ENCODE measurements at regions not wholly inside any gene's neighbourhood (a gene's known extent, or its start where the extent isn't known, plus 50 kb on each side); places are given as distances from the start of the nearest gene placed in this dataset.

DNA sequence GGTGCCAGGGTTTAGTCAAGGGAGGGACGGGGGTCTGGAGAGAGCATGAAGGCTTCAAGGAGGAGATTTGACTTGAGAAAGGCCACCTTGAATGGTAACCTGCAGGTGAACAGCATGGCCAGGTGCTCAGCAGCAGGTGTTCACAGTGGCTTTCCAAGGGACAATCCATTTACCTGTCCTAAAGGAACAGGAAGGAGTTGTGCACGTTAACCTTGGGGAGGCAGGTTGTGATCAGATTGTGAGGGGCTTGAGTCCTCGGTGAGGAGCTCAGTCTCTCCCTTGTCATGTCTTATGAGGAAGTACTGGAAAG, 120.1 kb upstream of the ERCC6L2 start:
- intact Hi-C loops (cut with DNase I; ENCODE audit: low total_unique reads), result no loop called here
- Histone ChIP-seq H3K36me3 (no peaks in the 10 kb centered on the region), H3K4me3 (no peak overlapping the region), H3K27ac (peak overlapping the region in 4 of 5 donors; percentile 5 to 75 (median 38)), H3K9me3 (no peaks in the 10 kb centered on the region), H3K4me1 (peaks cover 16 to 53% (median 27%) of the 10 kb centered on the region in 4 donors), H3K27me3 (peaks cover 0 to 10% (median 0%) of the 10 kb centered on the region in 3 donors)
- 59 to 79% (median 72%) methylated on average over 3 of the region's 3 CpGs for WGBS, 5 donors
- no peak for DNase-seq
- TF ChIP-seq, protein P1, sequence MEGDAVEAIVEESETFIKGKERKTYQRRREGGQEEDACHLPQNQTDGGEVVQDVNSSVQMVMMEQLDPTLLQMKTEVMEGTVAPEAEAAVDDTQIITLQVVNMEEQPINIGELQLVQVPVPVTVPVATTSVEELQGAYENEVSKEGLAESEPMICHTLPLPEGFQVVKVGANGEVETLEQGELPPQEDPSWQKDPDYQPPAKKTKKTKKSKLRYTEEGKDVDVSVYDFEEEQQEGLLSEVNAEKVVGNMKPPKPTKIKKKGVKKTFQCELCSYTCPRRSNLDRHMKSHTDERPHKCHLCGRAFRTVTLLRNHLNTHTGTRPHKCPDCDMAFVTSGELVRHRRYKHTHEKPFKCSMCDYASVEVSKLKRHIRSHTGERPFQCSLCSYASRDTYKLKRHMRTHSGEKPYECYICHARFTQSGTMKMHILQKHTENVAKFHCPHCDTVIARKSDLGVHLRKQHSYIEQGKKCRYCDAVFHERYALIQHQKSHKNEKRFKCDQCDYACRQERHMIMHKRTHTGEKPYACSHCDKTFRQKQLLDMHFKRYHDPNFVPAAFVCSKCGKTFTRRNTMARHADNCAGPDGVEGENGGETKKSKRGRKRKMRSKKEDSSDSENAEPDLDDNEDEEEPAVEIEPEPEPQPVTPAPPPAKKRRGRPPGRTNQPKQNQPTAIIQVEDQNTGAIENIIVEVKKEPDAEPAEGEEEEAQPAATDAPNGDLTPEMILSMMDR (IDR thresholded peaks at IDR 0.05), result no peak
- TF ChIP-seq EP300 (IDR thresholded peaks at IDR 0.05) (no peak), POLR2A (IDR thresholded peaks at IDR 0.05) (no peak), POLR2AphosphoS5 (IDR thresholded peaks at IDR 0.05) (no peak)

DNA sequence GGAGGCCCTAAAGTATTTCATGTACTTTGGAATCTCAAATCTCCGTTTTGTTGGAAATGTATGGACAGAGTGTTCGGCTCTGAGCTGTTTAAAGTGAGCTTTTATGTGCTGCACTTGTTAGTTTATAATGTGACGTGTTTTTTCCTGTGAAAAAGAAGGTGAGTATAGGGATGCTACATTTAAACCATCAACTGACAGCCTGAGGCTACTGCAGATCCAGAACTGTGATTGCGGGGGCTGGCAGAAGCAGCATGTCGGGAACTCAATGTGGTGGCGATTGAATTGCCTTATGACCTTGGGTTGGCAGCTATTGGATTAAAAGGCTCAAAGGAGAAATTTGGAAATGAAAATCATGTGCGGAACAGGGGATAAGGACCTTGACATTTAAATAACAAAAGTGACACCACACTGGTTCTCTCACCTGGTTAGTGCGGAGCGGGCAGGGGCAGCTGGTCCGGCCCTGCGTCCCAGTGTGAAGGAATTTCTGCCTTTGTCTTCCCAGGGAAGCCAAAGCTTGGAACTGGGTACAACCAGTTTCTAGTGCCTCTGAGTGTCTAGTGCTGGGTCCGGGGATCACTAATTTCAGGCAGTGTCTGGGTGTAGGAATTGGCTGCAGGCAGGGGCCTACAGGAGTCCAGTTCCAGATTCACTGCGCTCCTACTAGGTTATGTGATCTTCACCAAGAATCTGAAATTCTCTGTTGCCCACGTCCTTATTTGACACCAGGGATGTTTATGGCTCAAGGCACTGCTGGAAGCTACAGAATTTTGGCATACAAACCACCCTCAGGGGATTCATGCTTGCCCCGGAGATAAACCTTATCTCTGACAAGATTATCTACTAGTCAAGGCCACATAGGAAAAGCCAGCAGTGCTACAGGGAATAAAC, 120.7 kb upstream of the ERCC6L2 start:
- TF ChIP-seq, protein P1 (IDR thresholded peaks at IDR 0.05), result no peak
- TF ChIP-seq EP300 (IDR thresholded peaks at IDR 0.05), result no peak
- TF ChIP-seq POLR2AphosphoS5 (IDR thresholded peaks at IDR 0.05), result no peak
- TF ChIP-seq POLR2A (IDR thresholded peaks at IDR 0.05), result no peak
- peak overlapping the region in 4 of 5 donors; percentile 7 to 75 (median 52) for H3K27ac ChIP-seq
- H3K9me3 ChIP-seq, result no peaks in the 10 kb centered on the region
- 76 to 85% (median 83%) methylated on average over 15 of the region's 15 CpGs for WGBS, 5 donors
- H3K4me1 ChIP-seq, result peaks cover 16 to 53% (median 27%) of the 10 kb centered on the region in 4 donors
- no peak overlapping the region for H3K4me3 ChIP-seq
- no peaks in the 10 kb centered on the region for H3K36me3 ChIP-seq
- intact Hi-C loops (cut with DNase I; ENCODE audit: low total_unique reads), result no loop called here
- peaks cover 0 to 10% (median 0%) of the 10 kb centered on the region in 3 donors for H3K27me3 ChIP-seq
- no peak for DNase-seq

DNA sequence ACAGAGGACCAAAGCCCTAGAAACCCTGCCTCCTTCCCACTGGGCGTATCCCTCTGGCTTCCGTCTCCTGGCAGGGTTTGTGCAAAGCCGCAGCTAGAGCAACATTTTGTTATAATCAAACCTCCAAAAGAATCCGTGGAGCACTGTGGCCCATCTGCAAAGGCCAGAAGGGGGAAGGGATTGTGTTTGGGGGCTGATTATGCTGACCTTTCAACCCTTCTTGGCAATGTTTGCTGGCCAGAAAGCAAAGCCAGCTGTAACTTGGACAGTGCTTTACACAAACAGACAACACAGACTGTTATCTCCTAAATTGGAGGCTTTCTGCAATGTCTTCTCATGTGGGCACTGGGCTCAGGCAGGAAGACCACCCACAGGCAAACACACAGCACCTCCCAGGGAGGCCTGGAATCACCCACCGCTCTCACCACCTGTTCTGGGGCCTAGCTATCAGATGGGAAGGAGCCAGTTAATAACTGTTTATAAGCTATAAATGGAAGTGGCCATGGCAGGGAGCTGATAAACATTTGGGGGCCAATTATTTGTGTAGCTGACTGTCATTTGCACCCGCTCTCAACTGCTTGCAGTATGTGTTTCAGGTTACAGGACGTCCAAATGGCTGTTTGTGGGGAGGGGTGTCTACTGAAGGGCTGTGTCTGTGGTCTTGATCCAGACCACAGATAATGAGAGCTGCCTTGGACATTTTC, 121.6 kb upstream of the ERCC6L2 start:
- no peak for TF ChIP-seq EP300 (IDR thresholded peaks at IDR 0.05)
- TF ChIP-seq POLR2AphosphoS5 (IDR thresholded peaks at IDR 0.05), result peak in 2 of 3 donors; percentile 9 to 21
- intact Hi-C loops (cut with DNase I; ENCODE audit: low total_unique reads), result no loop called here

DNA sequence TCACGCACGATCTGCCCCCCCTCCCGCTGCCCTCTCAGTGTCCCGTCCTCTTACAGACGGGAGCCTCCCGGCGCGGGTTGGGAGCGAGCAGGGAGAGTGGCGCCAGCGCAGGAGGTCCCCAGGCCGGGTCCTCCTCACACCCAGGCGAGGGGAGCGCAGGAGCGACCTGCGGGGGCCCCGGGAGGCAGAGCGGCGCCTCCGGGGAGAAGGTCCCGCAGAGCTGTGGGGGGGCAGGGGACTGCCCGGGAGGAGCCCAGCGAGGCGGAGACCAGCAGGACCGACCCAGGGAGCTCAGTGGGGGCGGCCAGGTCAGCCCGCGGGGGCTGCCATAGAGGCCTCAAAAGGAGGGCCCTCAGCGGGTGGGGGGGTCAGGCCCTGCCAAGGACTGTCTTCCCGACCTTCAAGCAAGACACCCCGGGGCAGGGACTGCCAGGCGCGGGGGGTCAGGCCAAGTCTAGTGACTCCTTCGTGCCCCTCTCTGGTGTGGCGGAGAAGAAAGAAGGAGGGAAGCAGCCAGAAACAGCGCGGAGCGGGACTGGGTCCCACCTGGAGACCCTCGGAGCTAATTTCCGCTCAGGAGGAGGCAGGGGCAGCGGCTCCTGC, 123.3 kb upstream of the ERCC6L2 start:
- 46 to 62% (median 50%) methylated on average over 25 to 41 of the region's 41 CpGs for WGBS, 5 donors
- no peaks in the 10 kb centered on the region for H3K36me3 ChIP-seq
- TF ChIP-seq EP300 (IDR thresholded peaks at IDR 0.05) (no peak), POLR2AphosphoS5 (IDR thresholded peaks at IDR 0.05) (no peak), POLR2A (IDR thresholded peaks at IDR 0.05) (no peak)
- TF ChIP-seq, protein P1 (IDR thresholded peaks at IDR 0.05), result no peak
- H3K27ac ChIP-seq, result peak overlapping the region; percentile 7 to 75 (median 33)
- peaks cover 16 to 46% (median 25%) of the 10 kb centered on the region in 4 donors for H3K4me1 ChIP-seq
- intact Hi-C loops (cut with DNase I; ENCODE audit: low total_unique reads), result no loop called here
- peak in 1 of 2 donors; percentile 19 for DNase-seq
- no peaks in the 10 kb centered on the region for H3K9me3 ChIP-seq
- H3K27me3 ChIP-seq, result peaks cover 0 to 10% (median 0%) of the 10 kb centered on the region in 3 donors
- peak overlapping the region in 3 of 4 donors; percentile 23 to 30 (median 28) for H3K4me3 ChIP-seq

More for the DNA sequence above, 121.6 kb upstream of the ERCC6L2 start:
- no peaks in the 10 kb centered on the region for H3K36me3 ChIP-seq
- WGBS, 5 donors, result 44 to 63% (median 60%) methylated on average over 7 of the region's 7 CpGs
- H3K4me1 ChIP-seq, result peaks cover 16 to 53% (median 27%) of the 10 kb centered on the region in 4 donors
- H3K4me3 ChIP-seq, result no peak overlapping the region
- H3K27me3 ChIP-seq, result peaks cover 0 to 10% (median 0%) of the 10 kb centered on the region in 3 donors
- DNase-seq, result peak in 1 of 2 donors; percentile 75
- H3K9me3 ChIP-seq, result no peaks in the 10 kb centered on the region
- peak overlapping the region in 4 of 5 donors; percentile 11 to 75 (median 52) for H3K27ac ChIP-seq
